ENCODE measurements at regions not wholly inside any gene's neighbourhood (a gene's known extent, or its start where the extent isn't known, plus 50 kb on each side); places are given as distances from the start of the nearest gene placed in this dataset.

- TF ChIP-seq GATA2 (IDR thresholded peaks at IDR 0.05; ENCODE audit: low read depth, low read length) = no peak
- no peak for TF ChIP-seq GATA3 (IDR thresholded peaks at IDR 0.05; ENCODE audit: low read depth, low read length)
Measured at GRCh38 chr22:19626042-19626587, 88.2 kb upstream of the SEPTIN5 start.

- no peak for TF ChIP-seq GATA2 (IDR thresholded peaks at IDR 0.05; ENCODE audit: low read depth, low read length)
- no peak for TF ChIP-seq GATA3 (IDR thresholded peaks at IDR 0.05; ENCODE audit: low read depth, low read length)
Measured at GRCh38 chr22:19626666-19627065, 87.6 kb upstream of the SEPTIN5 start.

DNA sequence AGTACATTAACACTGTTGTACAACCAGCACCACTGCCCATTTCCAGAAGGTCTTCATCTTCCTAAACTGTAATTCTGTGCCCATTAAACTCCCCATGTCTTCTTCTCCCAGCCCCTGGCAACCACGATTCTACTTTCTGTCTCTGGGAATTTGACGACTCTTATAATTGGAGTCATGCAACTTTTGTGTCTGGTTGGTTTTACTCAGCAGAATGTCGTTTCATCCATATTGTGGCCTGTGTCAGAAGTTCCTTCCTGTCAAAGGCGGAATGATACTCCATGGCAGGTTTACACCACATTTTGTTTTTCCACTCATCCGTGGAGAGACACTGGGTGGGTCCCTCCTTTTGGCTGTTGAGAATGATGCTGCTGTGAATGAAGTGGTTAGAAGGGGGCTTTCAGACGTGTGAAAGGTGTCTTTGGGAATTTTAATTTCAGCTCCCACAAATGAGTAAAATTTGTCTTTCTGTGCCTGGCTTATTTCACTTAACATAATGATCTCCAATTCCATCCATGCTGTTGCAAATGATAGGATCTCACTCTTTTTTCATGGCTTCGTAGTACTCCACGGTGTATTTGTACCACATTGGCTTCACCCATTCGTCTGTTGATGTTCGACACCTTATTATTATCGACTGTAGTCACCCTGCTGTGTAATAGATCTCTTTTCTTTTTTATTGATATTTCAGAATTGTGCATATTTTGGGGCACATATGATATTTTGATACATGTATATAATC, 86.1 kb upstream of the SEPTIN5 start:
- TF ChIP-seq GATA3 (IDR thresholded peaks at IDR 0.05; ENCODE audit: low read depth, low read length) (no peak), GATA2 (IDR thresholded peaks at IDR 0.05; ENCODE audit: low read depth, low read length) (no peak)

GRCh38 chr22:19629331-19629719, 85.0 kb upstream of the SEPTIN5 start:
- TF ChIP-seq GATA2 (IDR thresholded peaks at IDR 0.05; ENCODE audit: low read depth, low read length) (no peak), GATA3 (IDR thresholded peaks at IDR 0.05; ENCODE audit: low read depth, low read length) (no peak)

DNA sequence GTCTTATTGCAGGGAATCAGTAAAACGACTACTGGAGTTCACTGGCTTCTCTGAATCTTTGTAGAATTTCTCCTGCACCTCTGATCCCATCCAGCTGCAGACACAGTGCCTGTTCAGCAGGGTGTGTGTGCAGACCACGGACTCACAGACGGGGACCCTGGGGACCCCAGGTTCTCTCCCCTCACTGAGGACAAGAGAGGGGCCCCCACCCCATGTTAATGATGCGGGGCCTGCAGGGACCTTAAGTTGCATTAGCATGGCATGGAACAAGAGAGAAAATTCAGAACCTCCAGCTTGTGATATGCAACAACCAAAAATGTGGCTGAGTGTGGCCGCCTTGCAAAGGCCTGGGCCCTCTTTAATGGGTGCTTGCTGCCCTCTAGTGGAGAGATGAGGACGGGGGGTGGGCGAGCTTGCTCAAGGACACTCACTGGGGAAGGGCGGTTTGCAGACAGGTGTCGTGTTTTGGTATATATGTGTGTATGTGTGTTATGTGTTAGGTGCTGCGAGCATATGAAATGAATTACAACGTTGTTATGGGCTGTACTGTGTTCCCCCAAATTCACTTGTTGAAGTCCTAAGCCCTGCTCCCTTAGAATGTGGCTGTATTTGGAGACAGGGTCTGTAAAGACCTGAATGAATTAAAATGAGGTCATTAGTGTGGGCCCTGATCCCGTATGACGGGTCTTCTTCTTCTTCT, 84.4 kb upstream of the SEPTIN5 start:
- no peak for TF ChIP-seq GATA3 (IDR thresholded peaks at IDR 0.05; ENCODE audit: low read depth, low read length)

- no peak for TF ChIP-seq GATA2 (IDR thresholded peaks at IDR 0.05; ENCODE audit: low read depth, low read length)
- no peak for TF ChIP-seq GATA3 (IDR thresholded peaks at IDR 0.05; ENCODE audit: low read depth, low read length)
Measured at GRCh38 chr22:19630614-19631013, 83.7 kb upstream of the SEPTIN5 start.

GRCh38 chr22:19631899-19632667, 82.2 kb upstream of the SEPTIN5 start:
- no peak for TF ChIP-seq GATA3 (IDR thresholded peaks at IDR 0.05; ENCODE audit: low read depth, low read length)
- TF ChIP-seq GATA2 (IDR thresholded peaks at IDR 0.05; ENCODE audit: low read depth, low read length) = no peak

DNA sequence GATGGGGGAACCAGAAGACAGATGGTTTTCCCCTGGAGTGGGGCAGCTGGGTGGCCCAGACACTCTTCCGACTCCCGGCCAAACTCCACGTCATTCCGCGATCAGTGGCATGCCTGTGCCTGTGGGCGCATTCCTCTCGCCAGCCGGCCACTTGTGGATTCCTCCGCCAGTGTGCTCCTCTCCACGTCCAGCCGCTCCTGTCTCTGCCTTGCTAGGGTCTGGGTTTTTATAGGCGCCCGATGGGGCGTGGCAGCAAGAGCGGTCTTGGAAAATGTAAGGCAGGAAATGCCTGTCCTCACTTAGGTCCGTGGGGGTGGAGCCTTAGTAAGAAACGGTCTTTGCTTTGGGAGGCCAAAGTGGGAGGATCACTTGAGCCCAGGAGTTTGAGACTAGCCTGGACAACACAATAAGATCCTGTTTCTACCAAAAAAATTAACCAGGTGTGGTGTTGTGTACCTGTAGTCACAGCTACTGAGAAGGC, 81.6 kb upstream of the SEPTIN5 start:
- TF ChIP-seq GATA3 (IDR thresholded peaks at IDR 0.05; ENCODE audit: low read depth, low read length) (no peak), GATA2 (IDR thresholded peaks at IDR 0.05; ENCODE audit: low read depth, low read length) (no peak)

GRCh38 chr22:19634226-19634975, 79.9 kb upstream of the SEPTIN5 start:
- TF ChIP-seq GATA3 (IDR thresholded peaks at IDR 0.05; ENCODE audit: low read depth, low read length) = no peak
- TF ChIP-seq GATA2 (IDR thresholded peaks at IDR 0.05; ENCODE audit: low read depth, low read length) = no peak

DNA sequence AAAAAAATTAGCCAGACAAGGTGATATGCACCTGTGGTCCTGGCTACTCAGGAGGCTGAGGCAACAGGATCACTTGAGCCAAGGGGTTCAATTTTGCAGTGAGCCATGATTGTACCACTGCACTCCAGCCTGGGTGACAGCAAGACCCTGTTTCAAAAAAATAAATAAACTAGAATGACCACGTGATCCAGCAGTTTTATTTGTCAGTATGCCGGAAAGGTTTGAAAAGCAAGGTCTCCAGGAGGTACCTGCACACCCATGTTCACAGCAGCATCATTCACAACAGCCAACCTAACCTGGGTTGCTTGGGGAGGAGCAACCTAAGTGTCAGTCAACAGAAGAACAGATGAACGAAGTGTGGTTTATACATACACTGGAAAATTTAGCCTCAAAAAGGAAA, 78.7 kb upstream of the SEPTIN5 start:
- TF ChIP-seq GATA3 (IDR thresholded peaks at IDR 0.05; ENCODE audit: low read depth, low read length) (no peak), GATA2 (IDR thresholded peaks at IDR 0.05; ENCODE audit: low read depth, low read length) (no peak)

- TF ChIP-seq GATA2 (IDR thresholded peaks at IDR 0.05; ENCODE audit: low read depth, low read length) (no peak), GATA3 (IDR thresholded peaks at IDR 0.05; ENCODE audit: low read depth, low read length) (no peak)
Measured at GRCh38 chr22:19636696-19637407, 77.5 kb upstream of the SEPTIN5 start.

GRCh38 chr22:19637408-19638281, 76.7 kb upstream of the SEPTIN5 start:
- TF ChIP-seq GATA3 (IDR thresholded peaks at IDR 0.05; ENCODE audit: low read depth, low read length) (no peak), GATA2 (IDR thresholded peaks at IDR 0.05; ENCODE audit: low read depth, low read length) (no peak)

Measured in SH-SY5Y (cell line).